GM18873 (cell line): ENCODE measurements at regions not wholly inside any gene's neighbourhood (a gene's known extent, or its start where the extent isn't known, plus 50 kb on each side); places are given as distances from the start of the nearest gene placed in this dataset.
"Not testable (repeated sequence)": the region's sequence is repeated elsewhere in the genome, so short reads cannot be mapped to it uniquely, and the experiment has no call there.

Experiments used
- ATAC-seq: cut with Tn5 transposase; IDR thresholded peaks from one replicate; pipeline ENCODE4 v1.9.1; 2021; ENCODE audit warnings: mild to moderate bottlenecking, moderate library complexity, moderate number of reproducible peaks; ENCODE audit not compliant: unreplicated experiment, low FRiP score

GRCh38 chr5:17947029-17947428 lies 312.8 kb downstream of the TAF11L14 start:
- no peak for ATAC-seq

DNA sequence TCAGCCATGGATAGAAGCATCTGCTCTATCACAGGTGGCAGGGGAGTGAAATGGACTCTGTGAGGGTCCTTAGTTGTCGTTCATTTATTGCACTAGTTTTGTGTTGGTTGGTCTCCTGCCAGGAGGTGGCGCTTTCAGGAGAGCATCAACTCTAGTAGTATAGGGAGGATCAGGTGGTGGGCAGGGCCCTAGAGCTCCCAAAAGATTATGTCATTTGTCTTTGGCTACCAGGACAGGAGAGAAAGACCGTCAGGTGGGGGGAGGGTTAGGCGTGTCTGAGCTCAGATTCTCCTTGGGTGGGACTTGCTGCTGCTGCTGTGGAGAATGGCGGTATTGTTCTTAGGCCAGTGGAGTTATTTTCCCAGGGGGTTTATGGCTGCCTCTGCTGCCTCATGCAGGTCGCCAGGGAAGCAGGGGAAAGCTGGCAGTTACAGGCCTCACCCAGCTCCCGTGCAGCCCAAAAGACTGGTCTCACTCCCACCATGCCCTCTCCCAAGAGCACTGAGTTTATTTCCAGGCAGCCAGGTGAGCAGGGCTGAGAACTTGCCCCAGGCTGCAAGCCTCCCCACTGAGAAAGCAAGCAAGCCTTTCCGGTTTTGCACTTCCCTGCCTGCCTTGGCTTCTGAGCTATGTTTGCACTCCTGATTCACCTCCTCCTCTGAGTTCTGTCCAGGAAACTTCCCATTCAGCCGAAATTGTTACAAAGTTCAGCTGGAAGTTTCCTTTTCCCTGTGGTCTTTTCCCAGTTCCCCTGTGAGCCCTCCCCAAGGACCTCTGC lies 317.3 kb downstream of the TAF11L14 start:
- ATAC-seq: no peak

DNA sequence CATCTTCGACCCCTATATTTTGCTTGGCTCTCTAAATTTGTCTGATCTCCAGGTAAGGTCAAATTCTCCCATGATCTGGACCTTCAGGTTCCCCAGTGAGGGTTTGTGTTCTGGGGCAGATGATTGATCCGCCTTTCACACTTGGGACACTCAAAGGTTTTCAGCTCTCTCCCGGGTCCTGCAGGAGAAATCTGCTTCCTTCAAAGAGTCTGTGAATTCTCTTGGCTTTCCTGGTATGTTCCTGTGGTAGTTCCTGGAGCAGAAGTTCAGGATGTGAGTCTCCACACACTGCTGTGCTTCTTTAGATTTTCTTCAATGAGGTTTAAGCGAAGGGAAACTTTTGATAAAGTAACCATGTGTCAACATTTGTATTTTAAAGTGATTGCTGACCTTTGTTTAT lies 318.0 kb downstream of the TAF11L14 start:
- ATAC-seq: no peak

DNA sequence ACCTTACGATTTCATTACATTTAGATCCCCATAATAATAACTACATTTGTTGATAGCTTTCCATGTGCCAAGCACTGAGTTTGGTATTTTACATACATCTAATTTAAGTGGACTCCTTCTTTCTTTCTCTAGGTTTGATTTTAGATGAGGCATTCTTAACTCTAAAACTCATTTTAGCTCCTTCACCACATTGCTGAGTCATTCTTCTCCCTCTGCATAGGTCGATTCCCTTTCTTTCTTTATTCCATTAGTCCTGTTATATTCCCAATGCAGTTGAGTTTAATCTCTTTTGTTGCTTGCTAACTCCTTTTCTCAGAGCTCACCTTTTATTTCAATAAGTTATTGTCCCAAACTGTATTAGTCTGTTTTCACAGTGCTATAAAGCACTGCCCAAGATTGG lies 329.8 kb downstream of the TAF11L14 start:
- no peak for ATAC-seq

DNA sequence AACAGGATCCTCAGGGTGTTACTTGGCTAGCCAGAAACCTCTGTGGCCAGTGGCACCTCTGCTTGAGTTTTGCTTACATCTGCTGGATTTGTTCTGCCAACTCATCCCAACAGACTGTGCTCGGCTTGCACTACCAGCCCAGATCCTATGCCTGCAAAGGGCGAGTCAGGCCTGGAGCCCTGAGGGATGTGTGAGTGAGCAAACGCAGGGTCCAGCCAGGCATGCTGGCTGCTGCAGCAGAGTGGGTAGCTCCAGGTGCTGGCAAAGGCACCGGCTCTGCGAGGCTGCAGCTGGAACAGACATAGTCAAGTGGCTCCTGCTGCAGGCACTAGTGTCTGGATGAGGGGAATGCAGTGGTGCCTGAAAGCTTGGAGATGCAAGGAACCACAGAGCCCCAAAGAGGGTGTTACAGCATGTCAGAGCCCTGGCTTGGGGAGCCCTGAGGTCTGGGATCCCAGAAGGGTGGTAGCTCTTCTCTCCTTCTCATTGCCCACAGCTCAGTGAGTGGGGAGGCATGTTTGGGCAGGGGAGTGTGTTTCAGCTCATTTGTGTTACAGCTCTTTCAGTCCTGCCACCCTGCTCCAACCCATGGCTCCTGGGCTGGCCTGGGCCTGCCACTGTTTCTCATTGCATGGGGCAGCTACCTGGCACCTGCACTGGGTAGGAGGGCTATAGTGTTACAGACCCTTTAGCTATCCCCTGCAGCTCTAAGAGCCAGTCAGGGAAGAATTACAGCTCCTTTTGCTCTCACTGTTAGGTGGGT lies 332.6 kb downstream of the TAF11L14 start:
- no peak for ATAC-seq

GRCh38 chr5:17976404-17976803 lies 342.1 kb downstream of the TAF11L14 start:
- ATAC-seq: no peak

DNA sequence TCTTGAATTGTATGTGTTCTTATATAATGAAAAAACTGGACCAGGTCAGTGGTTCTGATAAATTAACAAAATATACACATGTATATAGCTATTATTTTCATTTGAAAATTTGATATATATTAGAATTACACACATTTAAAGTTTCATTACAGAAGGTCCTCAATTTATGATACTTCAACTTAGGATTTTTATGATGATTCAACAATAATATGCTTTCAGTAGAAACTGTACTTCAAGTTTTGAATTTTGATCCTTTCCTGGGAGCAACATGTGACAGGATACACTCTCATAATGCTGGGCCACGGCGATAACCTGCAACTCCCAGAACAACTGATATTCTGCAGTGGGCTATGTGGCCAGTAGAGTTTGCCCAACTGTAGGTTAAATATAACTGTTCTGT lies 344.7 kb downstream of the TAF11L14 start:
- ATAC-seq: no peak

- ATAC-seq: not testable (repeated sequence)
Measured at GRCh38 chr5:17982626-17983025, 348.4 kb downstream of the TAF11L14 start.

- no peak for ATAC-seq
Measured at GRCh38 chr5:17989036-17989435, 354.8 kb downstream of the TAF11L14 start.

DNA sequence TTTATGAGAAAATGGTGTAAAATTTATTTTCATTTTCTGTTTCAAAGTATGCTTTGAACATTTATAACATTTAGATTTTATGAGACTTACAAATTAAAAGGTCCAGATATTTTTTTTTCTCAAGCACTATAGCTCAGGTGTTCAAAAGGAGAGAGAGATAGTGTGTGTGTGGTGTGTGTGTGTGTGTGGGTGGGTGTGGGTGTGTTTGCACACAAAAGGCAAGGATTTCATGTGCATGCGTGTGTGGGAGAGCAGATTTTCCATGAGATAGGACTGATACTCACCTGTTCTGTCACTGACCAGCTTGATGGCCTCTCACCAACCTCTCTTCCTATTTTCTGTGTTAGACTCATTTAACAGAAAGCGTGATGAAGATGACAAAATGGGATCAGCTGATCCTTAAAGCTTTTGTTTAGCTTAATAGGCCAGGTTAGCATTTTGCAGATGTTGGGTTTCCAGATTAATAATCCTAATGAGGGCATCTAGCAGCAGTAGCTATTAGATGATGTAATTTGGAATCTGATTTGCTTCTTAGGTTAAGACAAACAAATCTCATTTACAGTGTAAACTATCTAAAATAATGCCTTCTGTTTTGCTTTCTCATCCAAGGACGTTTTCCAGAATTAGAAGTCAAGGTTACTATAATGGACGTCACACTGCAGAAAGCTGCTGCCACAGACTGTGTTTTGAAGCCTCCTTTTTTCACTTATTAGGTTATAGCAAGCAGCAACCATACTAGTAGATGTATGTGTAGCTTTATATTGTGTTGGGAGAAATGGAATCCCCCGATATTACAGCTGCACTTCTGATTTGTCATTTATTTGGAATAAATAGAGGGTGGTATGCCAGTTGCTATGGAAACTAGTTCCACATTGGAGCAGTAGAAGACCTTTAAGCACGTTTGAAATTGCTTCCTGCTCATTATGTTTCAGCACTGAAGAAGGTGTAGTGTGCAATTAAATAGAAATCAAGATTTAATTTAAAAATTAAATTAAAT lies 355.6 kb downstream of the TAF11L14 start:
- ATAC-seq: no peak

DNA sequence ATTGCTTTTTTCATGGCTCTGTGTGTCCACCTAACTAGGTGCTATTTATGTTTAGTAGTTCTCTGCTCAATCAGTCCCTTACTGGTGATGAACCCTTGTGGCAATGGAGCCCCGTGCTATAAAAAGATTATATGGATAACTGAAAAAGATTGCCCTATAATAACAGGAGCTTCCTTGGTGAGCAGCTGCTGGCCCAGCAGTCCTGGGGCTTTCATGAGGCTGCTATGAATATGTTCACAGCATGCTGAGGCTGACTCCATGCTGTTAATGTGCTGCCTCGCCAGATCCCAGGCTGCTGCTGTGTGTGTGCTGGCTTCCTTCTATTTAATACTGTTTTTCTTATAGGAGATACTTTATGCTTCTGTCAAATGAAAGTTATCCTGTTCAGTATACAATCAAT lies 357.5 kb downstream of the TAF11L14 start:
- ATAC-seq: no peak

GRCh38 chr5:17992291-17992690 lies 358.0 kb downstream of the TAF11L14 start:
- no peak for ATAC-seq

DNA sequence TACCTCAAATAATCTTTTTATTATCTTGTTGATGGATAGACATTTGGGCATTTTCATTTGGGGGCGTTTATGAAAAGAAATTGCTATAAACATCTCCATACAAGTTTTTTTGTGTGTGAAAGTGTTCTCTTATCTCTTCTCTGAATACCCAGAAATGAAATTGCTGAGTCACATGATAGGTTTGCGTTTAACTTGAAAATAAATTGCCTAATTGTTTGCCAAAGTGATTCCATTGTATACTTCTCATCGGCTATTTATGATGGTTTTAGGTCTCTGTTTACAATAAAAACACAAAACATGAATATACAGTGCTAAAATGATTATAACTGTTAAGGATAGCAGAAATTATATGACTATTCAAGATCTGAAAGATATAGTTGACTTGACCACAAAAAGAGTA lies 361.7 kb downstream of the TAF11L14 start:
- ATAC-seq: no peak

DNA sequence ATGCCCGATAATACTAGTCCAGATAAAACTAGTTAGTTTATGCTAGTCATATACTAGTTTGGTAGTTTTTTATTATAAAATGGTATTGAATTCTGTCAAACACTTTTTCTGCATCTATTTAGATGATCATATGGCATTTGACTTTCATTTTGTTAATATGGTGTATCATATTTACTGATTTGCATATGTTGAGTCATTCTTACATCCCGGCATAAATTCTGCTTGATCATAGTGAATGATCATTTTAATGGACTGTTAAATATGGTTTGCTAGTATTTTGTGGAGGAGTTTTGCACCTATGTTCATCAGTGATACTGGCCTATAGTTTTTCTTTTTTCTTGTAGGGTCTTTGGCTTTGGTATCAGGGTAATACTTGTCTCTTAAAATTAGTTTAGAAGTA lies 365.6 kb downstream of the TAF11L14 start:
- ATAC-seq: no peak

DNA sequence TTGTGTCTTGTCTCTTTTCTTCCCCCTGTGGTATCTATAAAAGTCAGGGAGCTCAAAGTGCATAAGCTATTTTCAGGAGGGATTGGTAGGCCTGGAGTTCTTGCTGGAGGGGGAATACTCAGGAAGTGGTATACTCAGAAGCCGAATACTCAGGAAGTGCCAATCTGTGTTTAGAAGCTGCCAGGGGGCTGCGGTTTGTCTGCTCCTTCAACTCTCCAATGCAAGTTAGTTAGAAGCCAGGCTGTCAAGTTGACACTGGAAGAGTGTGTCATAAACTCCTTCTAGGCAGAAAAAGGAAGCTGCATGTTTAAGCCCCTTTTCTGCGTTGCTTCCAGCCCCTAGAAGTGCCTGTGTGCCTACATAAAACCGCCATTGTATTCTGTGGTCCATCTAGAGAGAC lies 366.5 kb downstream of the TAF11L14 start:
- no peak for ATAC-seq

DNA sequence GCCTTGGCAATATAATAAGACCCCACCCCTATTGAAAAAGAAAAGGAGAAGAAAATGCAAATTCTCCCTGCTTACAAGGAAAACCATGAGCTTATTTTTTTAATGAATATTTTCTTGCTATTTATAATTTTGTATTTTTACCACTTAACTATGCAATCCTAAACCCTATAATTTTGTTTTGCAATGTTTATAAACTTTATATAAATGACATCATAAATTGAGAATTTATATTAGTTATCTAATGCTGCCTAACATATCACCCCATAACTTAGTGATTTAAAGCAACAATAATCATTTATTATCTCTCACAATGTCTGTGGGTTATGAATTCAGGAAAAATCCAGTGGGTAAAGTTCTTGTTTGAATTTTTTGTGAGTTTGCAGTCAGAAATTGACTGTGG lies 369.1 kb downstream of the TAF11L14 start:
- no peak for ATAC-seq

GRCh38 chr5:18003784-18004183 lies 369.5 kb downstream of the TAF11L14 start:
- no peak for ATAC-seq

GRCh38 chr5:18006235-18006634 lies 372.0 kb downstream of the TAF11L14 start:
- not testable (repeated sequence) for ATAC-seq

DNA sequence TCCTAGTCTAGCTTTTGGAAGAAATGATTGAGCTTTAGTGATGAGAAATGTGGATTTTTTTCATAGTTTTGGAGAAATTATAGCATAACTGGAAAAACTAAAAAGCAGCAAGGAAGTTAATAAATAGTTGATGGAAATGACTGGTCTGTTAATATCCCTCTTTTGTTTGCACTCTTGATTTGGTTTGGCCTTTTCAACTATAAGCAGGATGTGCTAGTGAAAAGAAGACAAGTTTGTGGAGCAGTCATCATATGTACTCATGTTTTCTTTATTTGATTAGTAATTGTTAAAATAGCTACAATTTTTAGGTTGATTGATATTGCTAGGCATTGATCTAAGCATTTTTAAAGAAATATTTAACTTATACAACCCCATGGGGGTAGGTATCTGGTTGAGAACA lies 374.7 kb downstream of the TAF11L14 start:
- ATAC-seq: no peak

DNA sequence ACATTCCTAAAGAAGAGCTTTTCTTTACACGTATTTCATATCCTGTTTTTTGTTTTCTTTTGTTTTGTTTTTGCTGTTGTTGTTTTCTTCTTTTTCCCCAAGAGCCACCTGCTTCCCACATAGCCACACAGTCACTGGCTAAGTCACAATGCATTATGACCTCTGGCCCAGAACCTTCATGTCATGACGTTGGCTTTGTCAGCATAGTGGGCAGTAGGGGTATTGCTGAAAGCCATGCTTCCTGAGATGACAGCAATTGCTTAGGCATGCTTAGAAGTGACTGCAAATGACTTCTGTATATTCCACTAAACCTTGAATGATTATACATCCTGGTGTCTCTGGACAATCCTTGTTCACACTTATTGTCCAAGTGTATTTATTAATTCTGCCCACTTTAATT lies 375.8 kb downstream of the TAF11L14 start:
- no peak for ATAC-seq

DNA sequence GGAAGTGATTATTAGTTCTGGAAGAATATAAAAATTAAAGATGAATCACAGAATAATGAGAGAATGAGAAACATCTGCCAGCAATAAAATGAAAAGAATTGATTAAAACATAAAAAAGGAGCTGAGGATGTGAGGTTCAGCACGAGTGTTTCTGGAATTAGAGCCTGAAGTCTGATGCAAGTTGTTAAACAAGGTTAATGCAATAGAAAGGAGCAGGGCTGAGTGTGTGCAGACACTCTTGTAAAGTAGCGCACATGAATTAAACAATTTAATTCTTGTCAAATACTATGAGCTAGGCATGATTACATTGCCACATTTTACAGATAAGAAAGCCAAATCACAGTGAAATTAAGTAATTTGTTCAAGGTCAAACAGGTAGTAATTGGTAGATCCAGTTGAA lies 384.2 kb downstream of the TAF11L14 start:
- no peak for ATAC-seq
